Common myeloid progenitor, CD34-positive (primary cell): ENCODE measurements at regions not wholly inside any gene's neighbourhood (a gene's known extent, or its start where the extent isn't known, plus 50 kb on each side); places are given as distances from the start of the nearest gene placed in this dataset.

Experiments used
- CTCF ChIA-PET: fragments of 350-600 bp; sonication (Branson Sonifier 250); formaldehyde crosslinking; loops from one replicate; lab custom pipeline; 2021; ENCODE audit warnings: antibody characterized with exemption; lab: Charles Lee
- POLR2A ChIA-PET: fragments of 350-600 bp; sonication (Branson Sonifier 250); formaldehyde crosslinking; loops from one replicate; lab custom pipeline; 2021; ENCODE audit warnings: antibody characterized with exemption; lab: Charles Lee
- DNase-seq, 3 donors: peaks; one replicate each; pipeline versions ENCODE4 v3.0.0 to v3.0.0-alpha.2; 2013
- H3K27ac ChIP-seq, 2 experiments: 1 replicate in 1 of 2; 2 replicates in 1 of 2; pipeline ENCODE4 v1.7.0; 2013; ENCODE audit warnings: inconsistent platforms in 2 of 2, low read length in 2 of 2, mild to moderate bottlenecking in 2 of 2, low read depth in 1 of 2, moderate library complexity in 1 of 2; ENCODE audit not compliant: severe bottlenecking in 2 of 2, insufficient read depth in 1 of 2, poor library complexity in 1 of 2
- H3K27me3 ChIP-seq, 5 experiments: replicated peaks in 2 of 5; 1 replicate in 3 of 5; 2 replicates in 2 of 5; pipeline versions ENCODE4 v1.6.1 to v1.7.0; 2013; ENCODE audit warnings: low read length in 4 of 5, mild to moderate bottlenecking in 2 of 5, moderate library complexity in 2 of 5, inconsistent platforms in 1 of 5; ENCODE audit not compliant: insufficient read depth in 5 of 5, control insufficient read depth in 4 of 5
- H3K36me3 ChIP-seq, 4 experiments: 1 replicate in 2 of 4; 2 replicates in 2 of 4; pipeline versions ENCODE4 v1.6.1 to v1.7.0; 2013; ENCODE audit warnings: low read length in 3 of 4, control low read depth in 1 of 4, mild to moderate bottlenecking in 1 of 4; ENCODE audit not compliant: control insufficient read depth in 4 of 4, insufficient read depth in 4 of 4
- H3K4me1 ChIP-seq, 4 experiments: 1 replicate in 3 of 4; 2 replicates in 1 of 4; pipeline versions ENCODE4 v1.6.1 to v1.7.1; 2013; ENCODE audit warnings: low read length in 3 of 4, mild to moderate bottlenecking in 3 of 4, control low read depth in 1 of 4, inconsistent platforms in 1 of 4, moderate library complexity in 1 of 4; ENCODE audit not compliant: control insufficient read depth in 4 of 4, insufficient read depth in 4 of 4; ENCODE audit errors: control extremely low read depth in 1 of 4
- H3K4me3 ChIP-seq, 7 experiments: 1 replicate in 4 of 7; 2 replicates in 3 of 7; pipeline versions ENCODE4 v1.5.1 to v1.7.0; 2013; ENCODE audit warnings: mild to moderate bottlenecking in 7 of 7, low read length in 6 of 7, moderate library complexity in 6 of 7, inconsistent platforms in 2 of 7, low read depth in 2 of 7, control low read depth in 1 of 7; ENCODE audit not compliant: insufficient read depth in 4 of 7, control insufficient read depth in 1 of 7; ENCODE audit errors: extremely low read depth in 1 of 7
- H3K9me3 ChIP-seq, 5 experiments: 1 replicate in 4 of 5; 2 replicates in 1 of 5; pipeline versions ENCODE4 v1.6.1 to v1.7.1; 2013; ENCODE audit warnings: low read length in 4 of 5, mild to moderate bottlenecking in 2 of 5, inconsistent platforms in 1 of 5, low read depth in 1 of 5, moderate library complexity in 1 of 5; ENCODE audit not compliant: control insufficient read depth in 4 of 5, insufficient read depth in 2 of 5; ENCODE audit errors: control extremely low read depth in 1 of 5
- WGBS: methylation state at CpG from one replicate; pipeline ENCODE4 v1.1.5; 2013; ENCODE audit not compliant: insufficient coverage; 5-methylcytosine and 5-hydroxymethylcytosine counted together

GRCh38 chr13:84265257-84265764 is 383.0 kb upstream of the SLITRK1 start:
- Histone ChIP-seq H3K9me3 (peaks cover 0 to 2% (median 0%) of the 10 kb centered on the region in 5 experiments), H3K4me1 (no peaks in the 10 kb centered on the region), H3K27me3 (no peaks in the 10 kb centered on the region), H3K4me3 (no peak overlapping the region), H3K27ac (no peak overlapping the region), H3K36me3 (no peaks in the 10 kb centered on the region)
- WGBS, result 96% methylated on average over 4 of the region's 6 CpGs
- POLR2A ChIA-PET, result interaction anchor here (0.6 kb wide), 1 partner anchor 44 kb away, joined by 3 read pairs; no protein-coding TSS in a partner anchor
- CTCF ChIA-PET, result no interaction called here
- no peak for DNase-seq

GRCh38 chr13:84263354-84264069 is 381.2 kb upstream of the SLITRK1 start:
- ChIA-PET CTCF (no interaction called here), POLR2A (no interaction called here)
- H3K4me1 ChIP-seq, result no peaks in the 10 kb centered on the region
- H3K9me3 ChIP-seq, result no peaks in the 10 kb centered on the region
- no peaks in the 10 kb centered on the region for H3K27me3 ChIP-seq
- no peaks in the 10 kb centered on the region for H3K36me3 ChIP-seq
- H3K4me3 ChIP-seq, result no peak overlapping the region
- WGBS, result 90% methylated on average over 5 of the region's 9 CpGs
- no peak overlapping the region for H3K27ac ChIP-seq
- DNase-seq, result no peak

- POLR2A ChIA-PET, result interaction anchor here (0.7 kb wide), 1 partner anchor 338 kb away, joined by 3 read pairs; no protein-coding TSS in a partner anchor
- no peak overlapping the region for H3K27ac ChIP-seq
- WGBS, result 100% methylated on average over 2 of the region's 3 CpGs
- peaks cover 0 to 8% (median 3%) of the 10 kb centered on the region in 5 experiments for H3K9me3 ChIP-seq
- H3K4me3 ChIP-seq, result no peak overlapping the region
- H3K27me3 ChIP-seq, result no peaks in the 10 kb centered on the region
- no peaks in the 10 kb centered on the region for H3K4me1 ChIP-seq
- H3K36me3 ChIP-seq, result no peaks in the 10 kb centered on the region
- CTCF ChIA-PET, result no interaction called here
- DNase-seq, result no peak
Measured at GRCh38 chr13:84255226-84255797, 373.0 kb upstream of the SLITRK1 start.

GRCh38 chr13:84249463-84249862 is 367.2 kb upstream of the SLITRK1 start:
- ChIA-PET POLR2A (no interaction called here), CTCF (no interaction called here)
- H3K36me3 ChIP-seq, result no peaks in the 10 kb centered on the region
- peaks cover 0 to 8% (median 3%) of the 10 kb centered on the region in 5 experiments for H3K9me3 ChIP-seq
- 100% methylated on average over 2 of the region's 3 CpGs for WGBS
- no peaks in the 10 kb centered on the region for H3K27me3 ChIP-seq
- no peak for DNase-seq
- H3K4me3 ChIP-seq, result no peak overlapping the region
- no peak overlapping the region for H3K27ac ChIP-seq
- no peaks in the 10 kb centered on the region for H3K4me1 ChIP-seq

- H3K27ac ChIP-seq, result no peak overlapping the region
- DNase-seq, result no peak
- no peaks in the 10 kb centered on the region for H3K4me1 ChIP-seq
- no peaks in the 10 kb centered on the region for H3K27me3 ChIP-seq
- no peaks in the 10 kb centered on the region for H3K36me3 ChIP-seq
- peaks cover 0 to 3% (median 0%) of the 10 kb centered on the region in 5 experiments for H3K9me3 ChIP-seq
- ChIA-PET POLR2A (no interaction called here), CTCF (no interaction called here)
- no peak overlapping the region for H3K4me3 ChIP-seq
- no CpG with 5 or more reads among the region's 1 CpG for WGBS
Measured at GRCh38 chr13:84243340-84243739, 361.1 kb upstream of the SLITRK1 start.

GRCh38 chr13:84239032-84239431 is 356.8 kb upstream of the SLITRK1 start:
- H3K4me3 ChIP-seq, result no peak overlapping the region
- no peak overlapping the region for H3K27ac ChIP-seq
- POLR2A ChIA-PET, result no interaction called here
- H3K4me1 ChIP-seq, result peaks cover 0 to 7% (median 3%) of the 10 kb centered on the region in 4 experiments
- no peaks in the 10 kb centered on the region for H3K36me3 ChIP-seq
- no peaks in the 10 kb centered on the region for H3K27me3 ChIP-seq
- no peak for DNase-seq
- no CpG with 5 or more reads among the region's 1 CpG for WGBS
- CTCF ChIA-PET, result no interaction called here
- peaks cover 0 to 3% (median 0%) of the 10 kb centered on the region in 5 experiments for H3K9me3 ChIP-seq

GRCh38 chr13:84238381-84238780 is 356.1 kb upstream of the SLITRK1 start:
- Histone ChIP-seq H3K9me3 (peaks cover 0 to 3% (median 0%) of the 10 kb centered on the region in 5 experiments), H3K27ac (no peak overlapping the region), H3K4me3 (no peak overlapping the region), H3K27me3 (no peaks in the 10 kb centered on the region), H3K36me3 (no peaks in the 10 kb centered on the region), H3K4me1 (peaks cover 0 to 7% (median 3%) of the 10 kb centered on the region in 4 experiments)
- 100% methylated on average over 1 of the region's 1 CpG for WGBS
- ChIA-PET POLR2A (no interaction called here), CTCF (no interaction called here)
- DNase-seq, result peak in 1 of 3 donors; percentile 0
